Right lobe of liver (tissue), 6 donors: ENCODE measurements at regions not wholly inside any gene's neighbourhood (a gene's known extent, or its start where the extent isn't known, plus 50 kb on each side); places are given as distances from the start of the nearest gene placed in this dataset.

Source experiments
- ATAC-seq, 4 donors: fragments of 200-7000 bp; cut with Tn5 transposase; one replicate each; pipeline ENCODE4 v1.9.1; 2020; ENCODE audit warnings: mild to moderate bottlenecking in 4 of 4, moderate library complexity in 4 of 4
- DNase-seq, 3 donors: peaks; one replicate each; pipeline ENCODE4 v3.0.0-alpha.2; 2020
- H3K27ac ChIP-seq, 3 donors: fragments of 200-600 bp; one replicate each; pipeline ENCODE4 v1.8.0; 2022
- H3K27me3 ChIP-seq, 2 donors: fragments of 200-600 bp; one replicate each; pipeline ENCODE4 v1.8.0; 2022
- H3K36me3 ChIP-seq, 4 donors: fragments of 200-600 bp; sonication (generic) in 1 of 4; one replicate each; pipeline versions ENCODE4 v1.5.1 to v1.8.0; 2017 to 2022; ENCODE audit warnings: control low read depth in 1 of 4
- H3K4me1 ChIP-seq, 4 donors: fragments of 200-600 bp; sonication (generic) in 1 of 4; one replicate each; pipeline versions ENCODE4 v1.5.1 to v1.8.0; 2017 to 2022; ENCODE audit warnings: control low read depth in 1 of 4
- H3K4me3 ChIP-seq, 3 donors: fragments of 200-600 bp; one replicate each; pipeline ENCODE4 v1.8.0; 2022
- H3K9me3 ChIP-seq, 4 donors: fragments of 200-600 bp; sonication (generic) in 1 of 4; one replicate each; pipeline versions ENCODE4 v1.5.1 to v1.8.0; 2017 to 2022; ENCODE audit warnings: control low read depth in 1 of 4
- POLR2A ChIP-seq: fragments of 450-650 bp; IDR thresholded peaks from one replicate; pipeline ENCODE4 v1.6.1; 2017; ENCODE audit warnings: antibody characterized with exemption, mild to moderate bottlenecking
- WGBS: methylation state at CpG from one replicate; pipeline ENCODE4 v1.1.6; 2018; ENCODE audit warnings: low coverage, low lambda C conversion rate; ENCODE audit not compliant: insufficient coverage; ENCODE audit errors: missing lambda C conversion rate; 5-methylcytosine and 5-hydroxymethylcytosine counted together
- intact Hi-C, 2 donors: fragments of 100-400 bp; cut with DNase I; formaldehyde crosslinking; loops; one replicate each; pipeline versions ENCODE4 v1.11.2 to v1.14.1; 2022
- TF ChIP-seq, protein P1 (sequence below), 4 donors: fragments of 200-600 bp in 3 of 4; fragments of 450-650 bp in 1 of 4; IDR thresholded peaks; one replicate each; pipeline versions ENCODE4 v1.5.1 to v1.8.0; 2016 to 2022; ENCODE audit warnings: antibody characterized with exemption in 4 of 4, mild to moderate bottlenecking in 2 of 4
- donor health status: DM: no; HTN: yes; CAD: no.
- donor health status: DM: no; HTN: no; CAD: no.
- donor health status: DM: no; HTN: no; CAD: no.
- donor health status: DM: no; HTN: yes; CAD: no.
- donor health status: DM: no; HTN: yes; CAD: no.

GRCh38 chr13:73681779-73682178 is 452.4 kb downstream of the KLF12 start:
- intact Hi-C loops = no loop called here
- Histone ChIP-seq H3K36me3 (no peaks in the 10 kb centered on the region), H3K27me3 (no peaks in the 10 kb centered on the region), H3K4me1 (no peaks in the 10 kb centered on the region), H3K4me3 (no peak overlapping the region), H3K9me3 (no peaks in the 10 kb centered on the region), H3K27ac (no peak overlapping the region)
- whole genome bisulfite sequencing = no CpG with 5 or more reads among the region's 2 CpGs
- ATAC-seq (no peak), DNase-seq (no peak)
- TF ChIP-seq, protein P1, sequence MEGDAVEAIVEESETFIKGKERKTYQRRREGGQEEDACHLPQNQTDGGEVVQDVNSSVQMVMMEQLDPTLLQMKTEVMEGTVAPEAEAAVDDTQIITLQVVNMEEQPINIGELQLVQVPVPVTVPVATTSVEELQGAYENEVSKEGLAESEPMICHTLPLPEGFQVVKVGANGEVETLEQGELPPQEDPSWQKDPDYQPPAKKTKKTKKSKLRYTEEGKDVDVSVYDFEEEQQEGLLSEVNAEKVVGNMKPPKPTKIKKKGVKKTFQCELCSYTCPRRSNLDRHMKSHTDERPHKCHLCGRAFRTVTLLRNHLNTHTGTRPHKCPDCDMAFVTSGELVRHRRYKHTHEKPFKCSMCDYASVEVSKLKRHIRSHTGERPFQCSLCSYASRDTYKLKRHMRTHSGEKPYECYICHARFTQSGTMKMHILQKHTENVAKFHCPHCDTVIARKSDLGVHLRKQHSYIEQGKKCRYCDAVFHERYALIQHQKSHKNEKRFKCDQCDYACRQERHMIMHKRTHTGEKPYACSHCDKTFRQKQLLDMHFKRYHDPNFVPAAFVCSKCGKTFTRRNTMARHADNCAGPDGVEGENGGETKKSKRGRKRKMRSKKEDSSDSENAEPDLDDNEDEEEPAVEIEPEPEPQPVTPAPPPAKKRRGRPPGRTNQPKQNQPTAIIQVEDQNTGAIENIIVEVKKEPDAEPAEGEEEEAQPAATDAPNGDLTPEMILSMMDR (IDR thresholded peaks at IDR 0.05) = no peak
- no peak for TF ChIP-seq POLR2A

- H3K36me3 ChIP-seq = no peaks in the 10 kb centered on the region
- intact Hi-C loops = no loop called here
- ATAC-seq = no peak
Measured at GRCh38 chr13:73681015-73681414, 453.2 kb downstream of the KLF12 start.

DNA sequence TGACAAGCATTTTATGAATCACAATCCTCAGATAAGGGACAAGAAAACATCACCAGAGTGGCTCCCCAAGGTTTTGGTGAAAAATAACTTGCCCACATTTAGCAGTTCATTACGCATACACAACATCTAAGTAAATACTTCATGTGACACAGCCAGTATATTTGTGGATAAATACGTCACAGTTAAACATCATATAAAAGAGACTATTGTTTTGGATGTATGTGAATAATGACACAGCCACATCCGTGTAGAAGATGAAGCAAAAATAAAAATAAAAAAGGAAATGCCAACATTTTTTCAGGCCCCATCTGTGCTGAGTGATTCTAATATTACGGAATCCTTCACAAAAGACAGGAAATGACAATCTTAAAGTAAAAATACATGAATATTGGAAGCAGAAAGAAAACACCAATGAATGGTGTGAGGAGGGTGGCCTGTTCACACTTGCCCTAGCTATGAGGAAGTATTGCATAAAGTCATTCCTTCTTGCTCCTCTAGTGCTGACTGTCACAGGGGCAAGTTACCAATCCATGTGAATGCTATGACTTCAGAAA is 457.1 kb downstream of the KLF12 start:
- intact Hi-C loops = no loop called here
- Histone ChIP-seq H3K4me1 (no peaks in the 10 kb centered on the region), H3K36me3 (no peaks in the 10 kb centered on the region), H3K27ac (no peak overlapping the region), H3K27me3 (no peaks in the 10 kb centered on the region), H3K4me3 (no peak overlapping the region), H3K9me3 (no peaks in the 10 kb centered on the region)
- TF ChIP-seq, protein P1 (IDR thresholded peaks at IDR 0.05) = no peak
- TF ChIP-seq POLR2A = no peak
- ATAC-seq (no peak), DNase-seq (no peak)
- WGBS = 50% methylated on average over 4 of the region's 4 CpGs

More at GRCh38 chr13:73681015-73681414, 453.2 kb downstream of the KLF12 start:
- H3K4me3 ChIP-seq = no peak overlapping the region
- no peaks in the 10 kb centered on the region for H3K9me3 ChIP-seq
- 83% methylated on average over 3 of the region's 3 CpGs for WGBS
- no peaks in the 10 kb centered on the region for H3K27me3 ChIP-seq
- no peak overlapping the region for H3K27ac ChIP-seq
- H3K4me1 ChIP-seq = no peaks in the 10 kb centered on the region
- TF ChIP-seq, protein P1 (IDR thresholded peaks at IDR 0.05) = no peak
- no peak for TF ChIP-seq POLR2A
- DNase-seq = no peak

- ATAC-seq (no peak), DNase-seq (no peak)
- TF ChIP-seq POLR2A = no peak
- TF ChIP-seq, protein P1 (IDR thresholded peaks at IDR 0.05) = no peak
- WGBS = 77% methylated on average over 2 of the region's 2 CpGs
- no peak overlapping the region for H3K27ac ChIP-seq
- H3K36me3 ChIP-seq = no peaks in the 10 kb centered on the region
- H3K4me1 ChIP-seq = no peaks in the 10 kb centered on the region
- no peaks in the 10 kb centered on the region for H3K27me3 ChIP-seq
- H3K9me3 ChIP-seq = no peaks in the 10 kb centered on the region
- intact Hi-C loops = no loop called here
- H3K4me3 ChIP-seq = no peak overlapping the region
Measured at GRCh38 chr13:73676550-73677047, 457.6 kb downstream of the KLF12 start.
